ENCODE measurements at regions not wholly inside any gene's neighbourhood (a gene's known extent, or its start where the extent isn't known, plus 50 kb on each side); places are given as distances from the start of the nearest gene placed in this dataset.
"Not testable (repeated sequence)": the region's sequence is repeated elsewhere in the genome, so short reads cannot be mapped to it uniquely, and the experiment has no call there.

DNA sequence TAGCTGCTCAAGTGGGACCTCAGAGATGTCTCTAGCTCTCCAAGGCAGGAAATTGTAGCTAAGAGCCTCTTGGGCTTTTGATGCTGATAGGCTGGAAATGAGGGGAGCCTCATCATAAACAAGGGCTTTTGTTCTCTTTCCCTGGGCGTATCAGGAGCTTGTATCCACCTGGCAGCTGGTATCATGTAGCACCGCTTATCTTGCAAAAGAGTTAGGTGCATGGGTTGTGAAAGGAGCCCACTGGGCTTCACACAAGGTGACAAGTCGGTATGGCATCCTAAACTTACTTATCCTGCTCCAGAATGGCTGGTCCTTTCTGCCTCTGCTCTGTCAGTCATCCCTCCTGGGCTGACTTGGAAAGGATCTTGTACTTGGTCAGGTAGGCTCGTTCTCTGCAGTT is 565.8 kb downstream of the GRXCR1 start:
- no peak for DNase-seq (ENCODE audit: low spot score in 2 of 2)
- H3K4me1 ChIP-seq, result no peaks in the 10 kb centered on the region
- in situ Hi-C loops (cut with MboI; ENCODE audit: low sequenced_read_pairs), result no loop called here
- no peaks in the 10 kb centered on the region for H3K27me3 ChIP-seq (ENCODE audit: low read depth)
- H3K36me3 ChIP-seq (replicated peaks), result no peaks in the 10 kb centered on the region
- H3K4me3 ChIP-seq, result no peak overlapping the region
- no peaks in the 10 kb centered on the region for H3K9me3 ChIP-seq

GRCh38 chr4:43471950-43472349 is 579.4 kb downstream of the GRXCR1 start:
- Histone ChIP-seq H3K9me3 (no peaks in the 10 kb centered on the region), H3K27me3 (ENCODE audit: low read depth) (no peaks in the 10 kb centered on the region), H3K36me3 (replicated peaks) (no peaks in the 10 kb centered on the region), H3K4me1 (no peaks in the 10 kb centered on the region), H3K4me3 (no peak overlapping the region)
- no peak for DNase-seq (ENCODE audit: low spot score in 2 of 2)
- in situ Hi-C loops (cut with MboI; ENCODE audit: low sequenced_read_pairs), result no loop called here

- H3K27me3 ChIP-seq (ENCODE audit: low read depth), result no peaks in the 10 kb centered on the region
- no peaks in the 10 kb centered on the region for H3K36me3 ChIP-seq (replicated peaks)
- no peaks in the 10 kb centered on the region for H3K9me3 ChIP-seq
- no peaks in the 10 kb centered on the region for H3K4me1 ChIP-seq
- no peak overlapping the region for H3K4me3 ChIP-seq
- DNase-seq (ENCODE audit: low spot score in 2 of 2), result no peak
- in situ Hi-C loops (cut with MboI; ENCODE audit: low sequenced_read_pairs), result no loop called here
Observed at GRCh38 chr4:43481526-43481925, 589.0 kb downstream of the GRXCR1 start.

DNA sequence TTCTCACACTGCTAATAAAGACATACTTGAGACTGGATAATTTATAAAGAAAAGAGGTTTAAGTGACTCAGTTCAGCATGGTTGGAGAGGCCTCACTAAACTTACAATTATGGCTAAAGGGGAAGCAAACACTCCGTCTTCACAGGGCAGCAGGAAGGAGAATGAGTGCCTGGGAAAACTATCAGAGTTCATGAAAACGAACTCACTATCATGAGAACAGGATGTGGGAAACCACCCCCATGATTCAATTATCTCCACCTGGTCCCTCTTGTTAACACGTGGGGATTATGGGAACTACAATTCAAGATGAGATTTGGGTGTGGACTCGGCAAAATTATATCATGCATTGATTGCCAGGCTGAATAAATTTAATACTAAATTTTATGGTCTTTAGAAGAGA is 592.7 kb downstream of the GRXCR1 start:
- H3K36me3 ChIP-seq (replicated peaks), result no peaks in the 10 kb centered on the region
- in situ Hi-C loops (cut with MboI; ENCODE audit: low sequenced_read_pairs), result no loop called here
- DNase-seq (ENCODE audit: low spot score in 2 of 2), result no peak
- H3K4me3 ChIP-seq, result no peak overlapping the region
- H3K27me3 ChIP-seq (ENCODE audit: low read depth), result no peaks in the 10 kb centered on the region
- H3K4me1 ChIP-seq, result no peaks in the 10 kb centered on the region
- no peaks in the 10 kb centered on the region for H3K9me3 ChIP-seq

DNA sequence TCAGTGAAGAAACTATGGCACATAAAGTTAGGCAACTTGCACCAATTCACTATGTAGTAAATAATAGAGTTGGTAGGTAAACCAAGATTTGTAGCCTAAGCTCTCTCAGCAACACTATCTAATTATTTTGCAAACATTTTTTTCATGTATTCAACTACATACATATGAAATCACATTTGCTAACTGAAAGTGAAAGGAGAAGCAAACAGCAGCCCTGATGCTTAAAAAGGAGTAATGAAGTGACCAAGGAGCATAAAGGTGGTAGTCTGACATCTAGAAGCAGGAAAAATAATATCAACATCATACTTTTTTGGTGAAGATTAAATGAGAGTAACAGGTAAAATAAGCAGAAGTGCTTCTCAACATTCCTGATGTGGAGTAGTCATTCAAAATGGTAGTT is 603.7 kb downstream of the GRXCR1 start:
- Histone ChIP-seq H3K4me3 (no peak overlapping the region), H3K9me3 (no peaks in the 10 kb centered on the region), H3K36me3 (replicated peaks) (no peaks in the 10 kb centered on the region), H3K4me1 (no peaks in the 10 kb centered on the region), H3K27me3 (ENCODE audit: low read depth) (no peaks in the 10 kb centered on the region)
- in situ Hi-C loops (cut with MboI; ENCODE audit: low sequenced_read_pairs), result no loop called here
- DNase-seq (ENCODE audit: low spot score in 2 of 2), result no peak

- no peaks in the 10 kb centered on the region for H3K36me3 ChIP-seq (replicated peaks)
- no peak overlapping the region for H3K4me3 ChIP-seq
- no peaks in the 10 kb centered on the region for H3K9me3 ChIP-seq
- DNase-seq (ENCODE audit: low spot score in 2 of 2), result no peak
- in situ Hi-C loops (cut with MboI; ENCODE audit: low sequenced_read_pairs), result no loop called here
- H3K27me3 ChIP-seq (ENCODE audit: low read depth), result no peaks in the 10 kb centered on the region
- no peaks in the 10 kb centered on the region for H3K4me1 ChIP-seq
Observed at GRCh38 chr4:43496602-43497001, 604.1 kb downstream of the GRXCR1 start.

DNA sequence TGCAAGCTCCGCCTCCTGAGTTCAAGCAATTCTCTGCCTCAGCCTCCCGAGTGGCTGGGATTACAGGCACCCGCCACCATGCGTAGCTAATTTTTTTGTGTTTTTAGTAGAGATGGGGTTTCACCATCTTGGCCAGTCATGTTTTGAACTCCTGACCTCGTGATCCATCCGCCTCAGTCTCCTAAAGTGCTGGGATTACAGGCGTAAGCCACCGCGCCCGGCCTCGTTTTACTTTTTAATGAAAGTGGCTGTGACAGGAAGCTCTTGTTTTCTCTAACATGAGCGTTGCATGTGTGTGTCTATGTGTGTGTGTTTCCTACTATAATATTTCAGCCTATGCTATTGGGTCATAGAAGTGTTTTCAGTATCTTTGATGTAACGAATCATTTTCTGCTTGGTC is 613.3 kb downstream of the GRXCR1 start:
- H3K36me3 ChIP-seq (replicated peaks); H3K27me3 ChIP-seq (ENCODE audit: low read depth); H3K4me1 ChIP-seq; DNase-seq (ENCODE audit: low spot score in 2 of 2); H3K4me3 ChIP-seq; in situ Hi-C loops (cut with MboI; ENCODE audit: low sequenced_read_pairs); H3K9me3 ChIP-seq: not testable (repeated sequence)

DNA sequence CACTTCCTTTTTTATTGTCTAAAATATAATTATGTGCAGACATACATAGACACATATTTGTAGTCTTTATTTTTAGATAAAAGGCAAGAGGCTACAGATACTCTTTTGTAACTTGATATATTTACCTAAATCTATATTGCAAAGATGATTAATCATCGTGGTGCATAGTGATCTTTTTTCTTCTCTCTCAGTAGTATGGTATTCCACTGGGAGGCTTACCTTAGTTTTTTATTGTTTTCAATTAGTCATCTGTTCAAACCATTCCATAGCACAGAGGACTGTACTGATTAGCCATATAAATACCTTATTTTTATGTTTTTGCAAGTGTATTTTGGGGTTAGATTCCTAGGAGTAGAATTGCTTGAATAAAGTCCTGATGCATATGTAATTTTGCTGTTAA is 619.7 kb downstream of the GRXCR1 start:
- no peaks in the 10 kb centered on the region for H3K27me3 ChIP-seq (ENCODE audit: low read depth)
- in situ Hi-C loops (cut with MboI; ENCODE audit: low sequenced_read_pairs), result no loop called here
- no peak overlapping the region for H3K4me3 ChIP-seq
- H3K4me1 ChIP-seq, result no peaks in the 10 kb centered on the region
- no peak for DNase-seq (ENCODE audit: low spot score in 2 of 2)
- no peaks in the 10 kb centered on the region for H3K9me3 ChIP-seq
- no peaks in the 10 kb centered on the region for H3K36me3 ChIP-seq (replicated peaks)

DNA sequence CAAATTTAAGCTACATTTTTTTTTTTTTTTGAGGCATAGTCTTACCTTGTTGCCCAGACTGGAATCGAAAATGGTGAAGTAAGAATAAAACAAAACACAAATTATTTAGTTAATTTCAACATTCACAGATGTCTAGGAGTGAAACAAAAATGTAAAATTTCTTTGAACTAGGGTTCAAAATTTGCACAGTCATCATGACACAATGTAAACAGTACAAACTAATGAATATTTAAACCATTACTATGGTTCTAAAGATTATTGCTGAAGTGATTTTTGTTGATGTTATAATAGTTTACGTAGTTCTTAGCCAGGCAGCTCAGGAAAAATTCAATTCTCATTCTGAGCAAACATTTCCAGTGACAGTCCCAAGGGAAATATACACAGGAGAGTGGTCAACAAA is 633.1 kb downstream of the GRXCR1 start:
- H3K27me3 ChIP-seq (ENCODE audit: low read depth), result no peaks in the 10 kb centered on the region
- no peaks in the 10 kb centered on the region for H3K9me3 ChIP-seq
- H3K4me3 ChIP-seq, result no peak overlapping the region
- H3K4me1 ChIP-seq, result no peaks in the 10 kb centered on the region
- in situ Hi-C loops (cut with MboI; ENCODE audit: low sequenced_read_pairs), result no loop called here
- no peak for DNase-seq (ENCODE audit: low spot score in 2 of 2)
- no peaks in the 10 kb centered on the region for H3K36me3 ChIP-seq (replicated peaks)

GRCh38 chr4:43547561-43547960 is 655.0 kb downstream of the GRXCR1 start:
- in situ Hi-C loops (cut with MboI; ENCODE audit: low sequenced_read_pairs), result no loop called here
- Histone ChIP-seq H3K4me1 (no peaks in the 10 kb centered on the region), H3K36me3 (replicated peaks) (no peaks in the 10 kb centered on the region), H3K9me3 (no peaks in the 10 kb centered on the region), H3K4me3 (no peak overlapping the region), H3K27me3 (ENCODE audit: low read depth) (no peaks in the 10 kb centered on the region)
- no peak for DNase-seq (ENCODE audit: low spot score in 2 of 2)

DNA sequence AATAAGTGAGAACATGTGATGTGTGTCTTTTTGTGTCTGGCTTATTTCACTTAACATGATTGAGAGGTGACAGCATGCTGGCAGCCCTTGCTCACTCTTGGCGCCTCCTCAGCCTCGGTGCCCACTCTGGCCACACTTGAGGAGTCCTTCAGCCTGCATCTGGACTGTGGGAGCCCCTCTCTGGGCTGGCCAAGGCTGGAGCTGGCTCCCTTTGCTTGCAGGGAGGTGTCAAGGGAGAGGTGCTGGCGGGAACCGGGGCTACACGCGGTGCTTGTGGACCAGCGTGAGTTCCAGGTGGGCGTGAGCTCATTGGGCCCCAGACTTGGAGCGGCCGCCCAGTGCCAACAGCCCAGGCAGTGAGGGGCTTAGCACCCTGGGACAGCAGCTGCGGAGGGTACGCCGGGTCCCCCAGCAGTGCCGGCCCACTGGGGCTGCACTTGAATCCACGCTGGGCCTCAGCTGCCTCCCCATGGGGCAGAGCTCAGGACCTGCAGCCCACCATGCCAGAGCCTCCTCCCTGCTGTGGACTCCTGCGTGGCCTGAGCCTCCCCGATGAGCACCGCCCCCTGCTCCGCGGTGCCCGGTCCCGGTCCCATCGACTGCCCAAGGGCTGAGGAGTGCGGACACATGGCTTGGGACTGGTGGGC is 658.6 kb downstream of the GRXCR1 start:
- Histone ChIP-seq H3K27me3 (ENCODE audit: low read depth) (no peaks in the 10 kb centered on the region), H3K4me3 (no peak overlapping the region), H3K9me3 (no peaks in the 10 kb centered on the region), H3K4me1 (no peaks in the 10 kb centered on the region), H3K36me3 (replicated peaks) (no peaks in the 10 kb centered on the region)
- in situ Hi-C loops (cut with MboI; ENCODE audit: low sequenced_read_pairs), result no loop called here
- DNase-seq (ENCODE audit: low spot score in 2 of 2), result no peak

DNA sequence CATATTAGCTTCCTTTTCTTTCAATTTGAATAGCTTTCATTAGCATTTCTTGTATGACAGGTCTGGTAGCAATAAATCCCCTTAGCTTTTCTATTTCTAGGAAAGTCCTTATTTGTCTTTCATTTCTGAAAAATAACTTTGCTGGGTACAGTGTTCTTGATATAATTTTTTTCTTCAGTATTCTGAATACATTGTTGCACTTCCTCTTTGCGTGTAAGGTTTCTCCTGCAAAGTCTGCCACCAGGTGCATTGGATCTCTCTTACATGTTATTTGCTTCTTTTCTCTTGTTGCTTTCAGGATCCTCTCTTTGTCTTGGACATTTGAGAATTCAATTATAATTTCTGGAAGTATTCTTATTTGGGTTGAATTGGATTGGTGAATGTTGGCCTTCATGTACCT is 663.7 kb downstream of the GRXCR1 start:
- Histone ChIP-seq H3K4me1 (no peaks in the 10 kb centered on the region), H3K9me3 (no peaks in the 10 kb centered on the region), H3K27me3 (ENCODE audit: low read depth) (no peaks in the 10 kb centered on the region), H3K4me3 (no peak overlapping the region), H3K36me3 (replicated peaks) (no peaks in the 10 kb centered on the region)
- in situ Hi-C loops (cut with MboI; ENCODE audit: low sequenced_read_pairs), result no loop called here
- DNase-seq (ENCODE audit: low spot score in 2 of 2), result no peak

DNA sequence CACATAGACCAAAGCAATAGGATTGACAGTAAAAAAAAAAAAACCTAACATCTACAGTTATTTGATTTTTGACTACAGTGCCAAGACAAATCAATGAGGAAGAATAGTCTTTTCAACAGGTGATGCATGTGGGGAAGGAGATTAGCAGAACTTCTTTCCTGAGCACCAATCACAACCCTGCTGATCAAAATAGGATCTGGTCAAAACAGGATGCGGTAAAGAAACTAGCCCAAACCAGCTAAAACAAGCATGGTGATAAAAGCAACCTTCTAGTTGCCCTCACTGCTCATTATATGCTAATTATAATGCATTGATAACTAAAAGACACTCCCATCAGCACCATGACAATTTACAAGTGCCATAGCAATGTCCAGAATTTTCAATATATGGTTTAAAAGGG is 667.5 kb downstream of the GRXCR1 start:
- no peak for DNase-seq (ENCODE audit: low spot score in 2 of 2)

GRCh38 chr4:43564107-43564506 is 671.6 kb downstream of the GRXCR1 start:
- H3K36me3 ChIP-seq (replicated peaks), result no peaks in the 10 kb centered on the region
- H3K4me3 ChIP-seq, result no peak overlapping the region
- DNase-seq (ENCODE audit: low spot score in 2 of 2), result no peak
- no peaks in the 10 kb centered on the region for H3K4me1 ChIP-seq
- 0 out of 2 replicates have a peak, but pooled peaks cover 4% of the 10 kb centered on the region for H3K27me3 ChIP-seq (ENCODE audit: low read depth)
- no peaks in the 10 kb centered on the region for H3K9me3 ChIP-seq
- in situ Hi-C loops (cut with MboI; ENCODE audit: low sequenced_read_pairs), result no loop called here

More for the DNA sequence above, 667.5 kb downstream of the GRXCR1 start:
- Histone ChIP-seq H3K27me3 (ENCODE audit: low read depth) (0 out of 2 replicates have a peak, but pooled peaks cover 4% of the 10 kb centered on the region), H3K9me3 (no peaks in the 10 kb centered on the region), H3K36me3 (replicated peaks) (no peaks in the 10 kb centered on the region), H3K4me1 (no peaks in the 10 kb centered on the region), H3K4me3 (no peak overlapping the region)
- in situ Hi-C loops (cut with MboI; ENCODE audit: low sequenced_read_pairs), result no loop called here

DNA sequence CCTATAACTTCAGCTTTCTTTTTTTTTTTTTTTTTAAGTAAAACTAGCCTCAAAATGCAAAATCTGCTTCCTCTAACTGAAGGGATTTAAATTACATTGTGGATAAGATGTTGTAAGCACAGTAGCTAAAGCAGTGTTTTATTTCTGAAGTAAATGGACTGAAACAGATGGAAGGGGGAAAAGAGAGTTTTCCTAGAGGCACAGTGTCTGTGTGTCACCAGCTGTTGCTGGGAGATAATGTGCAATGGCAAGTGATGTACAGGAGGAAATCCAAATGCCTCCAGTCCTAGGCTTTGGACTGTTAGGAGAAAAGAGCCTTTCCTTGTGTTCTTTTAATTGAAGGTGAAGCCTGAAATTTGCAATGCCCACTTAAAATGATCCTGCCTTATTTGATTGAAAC is 672.1 kb downstream of the GRXCR1 start:
- H3K9me3 ChIP-seq, result no peaks in the 10 kb centered on the region
- in situ Hi-C loops (cut with MboI; ENCODE audit: low sequenced_read_pairs), result no loop called here
- H3K27me3 ChIP-seq (ENCODE audit: low read depth), result 0 out of 2 replicates have a peak, but pooled peaks cover 4% of the 10 kb centered on the region
- H3K36me3 ChIP-seq (replicated peaks), result no peaks in the 10 kb centered on the region
- H3K4me3 ChIP-seq, result no peak overlapping the region
- no peak for DNase-seq (ENCODE audit: low spot score in 2 of 2)
- no peaks in the 10 kb centered on the region for H3K4me1 ChIP-seq

Data from HAP-1 (cell line).